HCT116 (cell line): ENCODE measurements at regions not wholly inside any gene's neighbourhood (a gene's known extent, or its start where the extent isn't known, plus 50 kb on each side); places are given as distances from the start of the nearest gene placed in this dataset.

Source experiments
- ATAC-seq: fragments of 200-7000 bp; cut with Tn5 transposase; 2 replicates; pipeline ENCODE4 v1.9.1; 2020; ENCODE audit warnings: mild to moderate bottlenecking, moderate library complexity
- BruUV-seq: library from RNA; stranded (reverse); fragments of 400-500 nt; replicated peaks from 2 replicates; lab custom pipeline; 2021; lab: Mats Ljungman, UMichigan
- CTCF ChIA-PET: fragments of 300-600 bp; sonication (Branson Sonifier 250); formaldehyde crosslinking; loops from one replicate; lab custom pipeline; 2021; ENCODE audit warnings: antibody characterized with exemption; lab: Charles Lee
- POLR2A ChIA-PET: fragments of 300-600, 350-600 bp; sonication (Branson Sonifier 250); formaldehyde crosslinking; loops from one replicate; lab custom pipeline; 2021; ENCODE audit warnings: antibody characterized with exemption; lab: Charles Lee
- RAD21 ChIA-PET, 2 experiments: fragments of 300-600 bp; sonication (Branson Sonifier 250); formaldehyde crosslinking; loops; one replicate each; lab custom pipeline; 2023; ENCODE audit warnings: low total read pairs in 2 of 2; ENCODE audit not compliant: uncharacterized antibody in 2 of 2, unreplicated experiment in 2 of 2, low non-redundant PET in 1 of 2; lab: Charles Lee
- DNase-seq: peaks from one replicate; pipeline ENCODE4 v3.0.0-alpha.2; 2010; ENCODE audit warnings: low read depth, low spot score
- H2AFZ ChIP-seq: fragments of 200-600 bp; shearing (Covaris generic), sonication (generic); 2 replicates; pipeline ENCODE4 v1.6.1; 2017; ENCODE audit warnings: low read depth, mixed run types, mixed read lengths, antibody characterized with exemption, low read length; ENCODE audit not compliant: poor library complexity, severe bottlenecking
- H3K27ac ChIP-seq: 2 replicates; pipeline ENCODE4 v1.5.1; 2012; ENCODE audit warnings: low read depth, low read length
- H3K27me3 ChIP-seq: fragments of 200-600 bp; sonication (generic); 2 replicates; pipeline ENCODE4 v1.6.1; 2016; ENCODE audit warnings: mixed run types, low read length, mixed read lengths; ENCODE audit not compliant: insufficient read depth
- H3K36me3 ChIP-seq, 2 experiments: fragments of 200-500 bp in 1 of 2; fragments of 200-600 bp in 1 of 2; sonication (Bioruptor generic) in 1 of 2; sonication (generic) in 1 of 2; 2 replicates each; pipeline versions ENCODE4 v1.5.1 to v1.6.1; 2014 to 2016; ENCODE audit warnings: low read length in 2 of 2, inconsistent platforms in 1 of 2, mixed read lengths in 1 of 2, mixed run types in 1 of 2; ENCODE audit not compliant: insufficient read depth in 2 of 2, control insufficient read depth in 1 of 2
- H3K4me1 ChIP-seq, 2 experiments: fragments of 200-600 bp in 1 of 2; sonication (generic) in 1 of 2; 2 replicates each; pipeline versions ENCODE4 v1.5.1 to v1.6.1; 2012 to 2017; ENCODE audit warnings: low read length in 2 of 2, inconsistent platforms in 1 of 2, mild to moderate bottlenecking in 1 of 2, mixed read lengths in 1 of 2, mixed run types in 1 of 2, moderate library complexity in 1 of 2; ENCODE audit not compliant: insufficient read depth in 2 of 2, control insufficient read depth in 1 of 2
- H3K4me2 ChIP-seq: fragments of 200-600 bp; sonication (generic); 2 replicates; pipeline ENCODE4 v1.6.1; 2017; ENCODE audit warnings: mixed run types, low read length, mixed read lengths
- H3K4me3 ChIP-seq, 2 experiments: fragments of 200-600 bp in 1 of 2; sonication (generic) in 1 of 2; replicated peaks in 1 of 2; 2 replicates each; pipeline ENCODE4 v1.5.1; 2011 to 2016; ENCODE audit warnings: low read length in 2 of 2, control low read depth in 1 of 2, low read depth in 1 of 2, mild to moderate bottlenecking in 1 of 2, mixed read lengths in 1 of 2, mixed run types in 1 of 2
- H3K79me2 ChIP-seq: fragments of 200-600 bp; sonication (generic); 2 replicates; pipeline ENCODE4 v1.6.1; 2017; ENCODE audit warnings: mild to moderate bottlenecking, mixed run types, low read length, moderate library complexity, mixed read lengths; ENCODE audit not compliant: insufficient read depth
- H3K9ac ChIP-seq: fragments of 200-600 bp; sonication (generic); 2 replicates; pipeline ENCODE4 v1.6.1; 2016; ENCODE audit warnings: low read length, mixed read lengths
- H3K9me2 ChIP-seq: fragments of 200-600 bp; sonication (generic), shearing (Covaris generic); 2 replicates; pipeline ENCODE4 v1.6.1; 2017; ENCODE audit warnings: mixed run types, mild to moderate bottlenecking, moderate library complexity; ENCODE audit not compliant: insufficient read depth
- H3K9me3 ChIP-seq, 2 experiments: fragments of 200-500 bp in 1 of 2; fragments of 200-600 bp in 1 of 2; sonication (Bioruptor generic) in 1 of 2; sonication (generic) in 1 of 2; 2 replicates each; pipeline ENCODE4 v1.6.1; 2014 to 2017; ENCODE audit warnings: low read length in 2 of 2, mixed read lengths in 2 of 2, inconsistent platforms in 1 of 2, low read depth in 1 of 2, mild to moderate bottlenecking in 1 of 2, mixed run types in 1 of 2, moderate library complexity in 1 of 2; ENCODE audit not compliant: control insufficient read depth in 1 of 2, insufficient read depth in 1 of 2
- H4K20me1 ChIP-seq: fragments of 200-600 bp; sonication (generic), shearing (Covaris generic); 2 replicates; pipeline ENCODE4 v1.6.1; 2017; ENCODE audit warnings: mixed run types, mild to moderate bottlenecking, moderate library complexity; ENCODE audit not compliant: insufficient read depth
- CBX3 ChIP-seq: IDR thresholded peaks from 2 replicates; pipeline ENCODE4 v1.6.1; 2012; ENCODE audit warnings: low read depth
- CEBPB ChIP-seq: IDR thresholded peaks from 2 replicates; pipeline ENCODE4 v1.6.1; 2012; ENCODE audit warnings: low read depth
- ELF1 ChIP-seq: IDR thresholded peaks from 2 replicates; pipeline ENCODE4 v1.6.1; 2012; ENCODE audit warnings: low read depth, borderline replicate concordance
- EZH2phosphoT487 ChIP-seq: fragments of 200-600 bp; IDR thresholded peaks from 2 replicates; pipeline ENCODE4 v1.6.1; 2018; ENCODE audit warnings: antibody characterized with exemption, borderline replicate concordance
- JUND ChIP-seq: IDR thresholded peaks from 2 replicates; pipeline ENCODE4 v1.6.1; 2012
- POLR2A ChIP-seq: IDR thresholded peaks from 2 replicates; pipeline ENCODE4 v1.7.0; 2011; ENCODE audit warnings: borderline replicate concordance; ENCODE audit not compliant: insufficient read depth, insufficient read length; ENCODE audit errors: extremely low read depth
- POLR2AphosphoS5 ChIP-seq: IDR thresholded peaks from 2 replicates; pipeline ENCODE4 v1.6.1; 2011; ENCODE audit warnings: mild to moderate bottlenecking, low read depth, low read length, moderate library complexity
- RAD21 ChIP-seq: IDR thresholded peaks from 2 replicates; pipeline ENCODE4 v1.6.1; 2012; ENCODE audit warnings: low read depth, mild to moderate bottlenecking
- SIN3A ChIP-seq: IDR thresholded peaks from 2 replicates; pipeline ENCODE4 v1.6.1; 2012; ENCODE audit warnings: low read depth
- SP1 ChIP-seq: IDR thresholded peaks from 2 replicates; pipeline ENCODE4 v1.6.1; 2012; ENCODE audit warnings: low read depth
- TCF7L2 ChIP-seq: IDR thresholded peaks from 2 replicates; pipeline ENCODE4 v1.7.0; 2011; ENCODE audit warnings: borderline replicate concordance, inconsistent platforms; ENCODE audit not compliant: insufficient read depth, insufficient read length; ENCODE audit errors: extremely low read depth
- YY1 ChIP-seq: IDR thresholded peaks from 2 replicates; pipeline ENCODE4 v1.6.1; 2011; ENCODE audit warnings: low read length, low read depth, moderate library complexity, mild to moderate bottlenecking; ENCODE audit not compliant: insufficient replicate concordance; ENCODE audit errors: extremely low read depth
- ZFX ChIP-seq: fragments of 450-650 bp; IDR thresholded peaks from 2 replicates; pipeline ENCODE4 v1.6.1; 2017
- ZNF274 ChIP-seq: fragments of 200-500 bp; sonication (Bioruptor generic); IDR thresholded peaks from 2 replicates; pipeline ENCODE4 v1.6.1; 2014; ENCODE audit warnings: mild to moderate bottlenecking, low read depth, low read length, inconsistent platforms
- intact Hi-C: fragments of 100-400 bp; cut with micrococcal nuclease; formaldehyde crosslinking; loops from 2 replicates; pipeline ENCODE4 v1.10.0; 2022
- TF ChIP-seq, protein P1 (sequence below): IDR thresholded peaks from 2 replicates; pipeline ENCODE4 v1.6.1; 2011; ENCODE audit warnings: mild to moderate bottlenecking, low read length, moderate library complexity; ENCODE audit not compliant: insufficient replicate concordance; ENCODE audit errors: extremely low read depth
- TF ChIP-seq, protein P2 (sequence below): IDR thresholded peaks from 2 replicates; pipeline ENCODE4 v1.6.1; 2012; ENCODE audit warnings: low read depth
- TF ChIP-seq, protein P3 (sequence below): IDR thresholded peaks from 2 replicates; pipeline ENCODE4 v1.6.1; 2012
- TF ChIP-seq, protein P4 (sequence below), 3 experiments: fragments of 200-600 bp in 1 of 3; sonication (generic) in 1 of 3; IDR thresholded peaks in 2 of 3; conservative IDR thresholded peaks in 1 of 3; 2 replicates each; pipeline ENCODE4 v1.5.1; 2012 to 2017; ENCODE audit warnings: low read depth in 2 of 3, low read length in 2 of 3, antibody characterized with exemption in 1 of 3, borderline replicate concordance in 1 of 3, control low read depth in 1 of 3, mild to moderate bottlenecking in 1 of 3, mixed read lengths in 1 of 3, mixed run types in 1 of 3, moderate library complexity in 1 of 3; ENCODE audit not compliant: insufficient read depth in 1 of 3

DNA sequence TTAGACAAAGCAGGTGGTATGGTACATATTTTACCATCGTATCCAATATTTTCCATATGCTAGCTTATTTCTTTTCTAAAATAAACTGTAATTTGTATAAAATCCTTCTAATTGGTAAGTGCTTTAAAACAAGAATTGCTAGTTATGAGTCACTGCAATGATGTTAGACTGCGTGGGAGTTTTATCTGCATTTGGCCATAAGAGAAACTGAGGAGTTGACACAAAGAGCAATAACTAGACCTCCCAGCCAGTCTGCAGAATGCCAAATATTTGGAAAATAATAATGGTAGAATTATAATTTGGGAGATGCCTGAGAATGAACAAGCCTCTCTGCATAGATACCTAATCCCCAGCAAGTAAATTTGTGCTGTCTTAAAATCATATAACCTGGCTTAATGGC lies 61.7 kb upstream of the PTPRR start (continued):
- TF ChIP-seq TCF7L2 = no peak
- no peak for TF ChIP-seq SP1
- no peak for TF ChIP-seq EZH2phosphoT487
- TF ChIP-seq, all 23 proteins: peak for 0

DNA sequence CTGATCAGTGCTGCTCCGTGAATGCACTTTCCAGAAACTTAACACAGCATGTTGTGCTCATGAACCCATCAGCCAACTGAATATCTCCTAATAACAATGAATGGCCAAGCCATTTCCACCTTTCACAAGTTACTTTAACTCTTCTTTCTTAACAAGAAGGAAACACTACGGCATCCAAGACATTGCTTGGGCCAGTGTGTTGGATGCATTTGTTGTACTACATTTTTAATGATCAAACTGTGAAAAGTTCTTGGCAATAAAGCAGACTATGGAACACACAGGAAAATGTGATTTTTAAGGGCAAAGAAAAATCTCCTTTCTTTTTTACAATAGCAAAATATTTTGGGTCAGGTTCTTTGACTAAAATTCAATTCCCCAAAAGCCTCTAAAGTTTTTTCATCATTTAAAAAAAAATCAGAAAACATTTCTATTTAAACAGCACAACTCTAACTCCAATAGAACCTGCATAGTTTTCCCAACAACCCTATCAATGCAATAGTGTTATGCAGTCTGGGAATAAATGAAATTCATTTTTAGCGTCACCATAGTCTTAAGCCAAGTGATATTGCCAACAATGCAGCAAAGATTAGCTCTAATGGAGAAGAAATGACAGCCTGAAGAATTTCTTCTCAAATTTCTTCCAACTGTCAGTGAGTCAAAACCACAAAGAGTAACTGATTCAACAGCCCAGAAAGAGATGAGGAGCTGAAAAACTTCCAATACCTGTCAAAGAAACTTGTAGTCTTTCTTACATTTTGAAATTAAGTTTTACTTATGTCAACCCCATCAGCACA lies 50.7 kb upstream of the PTPRR start:
- no peaks in the 10 kb centered on the region for H3K9me2 ChIP-seq
- RAD21 ChIA-PET = no interaction called here
- TF ChIP-seq ZNF274 = no peak
- TF ChIP-seq JUND = no peak
- TF ChIP-seq POLR2AphosphoS5 = no peak
- TF ChIP-seq POLR2A = no peak
- TF ChIP-seq, protein P1, sequence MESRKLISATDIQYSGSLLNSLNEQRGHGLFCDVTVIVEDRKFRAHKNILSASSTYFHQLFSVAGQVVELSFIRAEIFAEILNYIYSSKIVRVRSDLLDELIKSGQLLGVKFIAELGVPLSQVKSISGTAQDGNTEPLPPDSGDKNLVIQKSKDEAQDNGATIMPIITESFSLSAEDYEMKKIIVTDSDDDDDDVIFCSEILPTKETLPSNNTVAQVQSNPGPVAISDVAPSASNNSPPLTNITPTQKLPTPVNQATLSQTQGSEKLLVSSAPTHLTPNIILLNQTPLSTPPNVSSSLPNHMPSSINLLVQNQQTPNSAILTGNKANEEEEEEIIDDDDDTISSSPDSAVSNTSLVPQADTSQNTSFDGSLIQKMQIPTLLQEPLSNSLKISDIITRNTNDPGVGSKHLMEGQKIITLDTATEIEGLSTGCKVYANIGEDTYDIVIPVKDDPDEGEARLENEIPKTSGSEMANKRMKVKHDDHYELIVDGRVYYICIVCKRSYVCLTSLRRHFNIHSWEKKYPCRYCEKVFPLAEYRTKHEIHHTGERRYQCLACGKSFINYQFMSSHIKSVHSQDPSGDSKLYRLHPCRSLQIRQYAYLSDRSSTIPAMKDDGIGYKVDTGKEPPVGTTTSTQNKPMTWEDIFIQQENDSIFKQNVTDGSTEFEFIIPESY = no peak
- TF ChIP-seq YY1 = no peak
- no peak for TF ChIP-seq CEBPB
- TF ChIP-seq CBX3 = no peak
- TF ChIP-seq, protein P2, sequence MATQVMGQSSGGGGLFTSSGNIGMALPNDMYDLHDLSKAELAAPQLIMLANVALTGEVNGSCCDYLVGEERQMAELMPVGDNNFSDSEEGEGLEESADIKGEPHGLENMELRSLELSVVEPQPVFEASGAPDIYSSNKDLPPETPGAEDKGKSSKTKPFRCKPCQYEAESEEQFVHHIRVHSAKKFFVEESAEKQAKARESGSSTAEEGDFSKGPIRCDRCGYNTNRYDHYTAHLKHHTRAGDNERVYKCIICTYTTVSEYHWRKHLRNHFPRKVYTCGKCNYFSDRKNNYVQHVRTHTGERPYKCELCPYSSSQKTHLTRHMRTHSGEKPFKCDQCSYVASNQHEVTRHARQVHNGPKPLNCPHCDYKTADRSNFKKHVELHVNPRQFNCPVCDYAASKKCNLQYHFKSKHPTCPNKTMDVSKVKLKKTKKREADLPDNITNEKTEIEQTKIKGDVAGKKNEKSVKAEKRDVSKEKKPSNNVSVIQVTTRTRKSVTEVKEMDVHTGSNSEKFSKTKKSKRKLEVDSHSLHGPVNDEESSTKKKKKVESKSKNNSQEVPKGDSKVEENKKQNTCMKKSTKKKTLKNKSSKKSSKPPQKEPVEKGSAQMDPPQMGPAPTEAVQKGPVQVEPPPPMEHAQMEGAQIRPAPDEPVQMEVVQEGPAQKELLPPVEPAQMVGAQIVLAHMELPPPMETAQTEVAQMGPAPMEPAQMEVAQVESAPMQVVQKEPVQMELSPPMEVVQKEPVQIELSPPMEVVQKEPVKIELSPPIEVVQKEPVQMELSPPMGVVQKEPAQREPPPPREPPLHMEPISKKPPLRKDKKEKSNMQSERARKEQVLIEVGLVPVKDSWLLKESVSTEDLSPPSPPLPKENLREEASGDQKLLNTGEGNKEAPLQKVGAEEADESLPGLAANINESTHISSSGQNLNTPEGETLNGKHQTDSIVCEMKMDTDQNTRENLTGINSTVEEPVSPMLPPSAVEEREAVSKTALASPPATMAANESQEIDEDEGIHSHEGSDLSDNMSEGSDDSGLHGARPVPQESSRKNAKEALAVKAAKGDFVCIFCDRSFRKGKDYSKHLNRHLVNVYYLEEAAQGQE = no peak
- TF ChIP-seq, protein P3, sequence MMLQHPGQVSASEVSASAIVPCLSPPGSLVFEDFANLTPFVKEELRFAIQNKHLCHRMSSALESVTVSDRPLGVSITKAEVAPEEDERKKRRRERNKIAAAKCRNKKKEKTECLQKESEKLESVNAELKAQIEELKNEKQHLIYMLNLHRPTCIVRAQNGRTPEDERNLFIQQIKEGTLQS = no peak
- no peak for TF ChIP-seq SIN3A
- TF ChIP-seq SP1 = no peak
- TF ChIP-seq ELF1 = no peak
- TF ChIP-seq ZFX = no peak
- TF ChIP-seq RAD21 = no peak
- TF ChIP-seq, protein P4, sequence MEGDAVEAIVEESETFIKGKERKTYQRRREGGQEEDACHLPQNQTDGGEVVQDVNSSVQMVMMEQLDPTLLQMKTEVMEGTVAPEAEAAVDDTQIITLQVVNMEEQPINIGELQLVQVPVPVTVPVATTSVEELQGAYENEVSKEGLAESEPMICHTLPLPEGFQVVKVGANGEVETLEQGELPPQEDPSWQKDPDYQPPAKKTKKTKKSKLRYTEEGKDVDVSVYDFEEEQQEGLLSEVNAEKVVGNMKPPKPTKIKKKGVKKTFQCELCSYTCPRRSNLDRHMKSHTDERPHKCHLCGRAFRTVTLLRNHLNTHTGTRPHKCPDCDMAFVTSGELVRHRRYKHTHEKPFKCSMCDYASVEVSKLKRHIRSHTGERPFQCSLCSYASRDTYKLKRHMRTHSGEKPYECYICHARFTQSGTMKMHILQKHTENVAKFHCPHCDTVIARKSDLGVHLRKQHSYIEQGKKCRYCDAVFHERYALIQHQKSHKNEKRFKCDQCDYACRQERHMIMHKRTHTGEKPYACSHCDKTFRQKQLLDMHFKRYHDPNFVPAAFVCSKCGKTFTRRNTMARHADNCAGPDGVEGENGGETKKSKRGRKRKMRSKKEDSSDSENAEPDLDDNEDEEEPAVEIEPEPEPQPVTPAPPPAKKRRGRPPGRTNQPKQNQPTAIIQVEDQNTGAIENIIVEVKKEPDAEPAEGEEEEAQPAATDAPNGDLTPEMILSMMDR (IDR thresholded peaks at IDR 0.05 in 2 of 3, conservative IDR thresholded peaks at IDR 0.05 in 1 of 3; ENCODE audit: borderline replicate concordance in 1 of 3, insufficient read depth in 1 of 3, low read depth in 2 of 3, low read length in 2 of 3) = no peak

More for the DNA sequence above, 50.7 kb upstream of the PTPRR start:
- Histone ChIP-seq H3K4me1 (no peaks in the 10 kb centered on the region), H3K36me3 (no peaks in the 10 kb centered on the region), H3K9ac (no peak overlapping the region), H3K4me3 (no peak overlapping the region), H3K27me3 (no peaks in the 10 kb centered on the region), H3K79me2 (no peaks in the 10 kb centered on the region), H4K20me1 (no peaks in the 10 kb centered on the region), H3K27ac (no peak overlapping the region), H2AFZ (no peak overlapping the region), H3K9me3 (no peaks in the 10 kb centered on the region), H3K4me2 (no peak overlapping the region)
- CTCF ChIA-PET = no interaction called here
- intact Hi-C loops = no loop called here
- POLR2A ChIA-PET = no interaction called here
- ATAC-seq (no peak), DNase-seq (no peak)
- no TSS peak for BruUV-seq
